ENCODE measurements at regions not wholly inside any gene's neighbourhood (a gene's known extent, or its start where the extent isn't known, plus 50 kb on each side); places are given as distances from the start of the nearest gene placed in this dataset.

DNA sequence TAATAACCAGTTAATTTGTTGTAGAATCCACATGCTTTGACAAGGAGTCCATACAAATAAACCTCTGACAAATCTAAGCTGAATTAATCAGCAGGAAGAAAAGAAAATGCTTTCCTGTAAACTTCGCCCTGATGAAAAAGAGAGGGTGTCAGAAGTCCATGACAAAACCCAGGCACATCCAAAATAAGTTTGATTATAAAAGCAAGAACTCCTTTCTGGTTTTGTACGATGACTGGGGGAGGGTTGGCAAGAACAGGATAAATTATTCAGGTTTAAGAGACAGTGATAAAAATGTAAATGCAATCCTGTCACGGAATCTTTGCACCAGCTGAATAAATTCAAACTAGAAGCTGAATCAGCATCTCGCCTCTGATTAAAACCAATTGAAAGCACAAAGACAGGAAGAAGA lies 469.2 kb upstream of the TNP1 start:
- DNase-seq (no peak), ATAC-seq (no peak)

GRCh38 chr2:217328622-217328978 lies 468.7 kb upstream of the TNP1 start:
- Mint-ChIP-seq H3K9me3 (peaks cover 12 to 22% of the 10 kb centered on the region in 2 donors), H3K27me3 (no peaks in the 10 kb centered on the region), H3K4me1 (no peaks in the 10 kb centered on the region), H3K4me3 (no peak overlapping the region), H3K27ac (no peak overlapping the region)
- ATAC-seq (no peak), DNase-seq (no peak)

More for the DNA sequence above, 469.2 kb upstream of the TNP1 start:
- Mint-ChIP-seq H3K27ac (no peak overlapping the region), H3K4me3 (no peak overlapping the region), H3K27me3 (no peaks in the 10 kb centered on the region), H3K9me3 (peaks cover 9 to 18% of the 10 kb centered on the region in 2 donors), H3K4me1 (no peaks in the 10 kb centered on the region)

DNA sequence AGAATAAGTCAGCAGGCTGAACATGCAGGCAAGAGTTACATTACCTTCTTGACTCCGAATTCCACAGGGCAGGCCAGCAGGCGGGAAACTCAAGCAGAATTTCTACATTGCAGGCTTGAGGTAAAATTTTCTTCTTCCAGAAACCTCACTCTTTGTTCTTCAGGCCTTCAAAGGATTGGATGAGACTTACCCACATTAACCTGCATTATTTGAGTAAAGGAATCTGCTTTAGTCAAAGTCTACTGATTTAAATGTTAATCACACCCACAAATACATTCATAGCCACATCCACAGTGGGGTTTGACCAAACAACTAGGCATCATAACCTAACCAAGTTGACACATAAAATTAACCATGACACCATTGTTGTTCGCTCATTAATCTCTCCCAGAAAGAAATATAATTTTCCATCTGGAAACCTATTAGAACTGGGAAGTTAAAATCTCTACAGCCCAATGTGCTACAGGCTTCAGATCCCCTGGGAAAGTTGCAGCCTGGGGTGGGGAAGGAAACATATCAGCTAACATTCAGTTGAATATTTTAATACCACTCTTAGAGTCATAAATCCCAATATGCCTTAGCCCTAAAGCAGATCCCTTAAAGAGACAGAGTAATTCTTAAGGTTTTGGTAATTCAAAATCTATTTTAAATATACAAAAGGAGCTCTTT lies 468.2 kb upstream of the TNP1 start:
- Mint-ChIP-seq H3K27me3 (no peaks in the 10 kb centered on the region), H3K4me1 (no peaks in the 10 kb centered on the region), H3K4me3 (no peak overlapping the region), H3K9me3 (peaks cover 12 to 23% of the 10 kb centered on the region in 2 donors), H3K27ac (no peak overlapping the region)
- DNase-seq, result no peak
- ATAC-seq, result no peak

DNA sequence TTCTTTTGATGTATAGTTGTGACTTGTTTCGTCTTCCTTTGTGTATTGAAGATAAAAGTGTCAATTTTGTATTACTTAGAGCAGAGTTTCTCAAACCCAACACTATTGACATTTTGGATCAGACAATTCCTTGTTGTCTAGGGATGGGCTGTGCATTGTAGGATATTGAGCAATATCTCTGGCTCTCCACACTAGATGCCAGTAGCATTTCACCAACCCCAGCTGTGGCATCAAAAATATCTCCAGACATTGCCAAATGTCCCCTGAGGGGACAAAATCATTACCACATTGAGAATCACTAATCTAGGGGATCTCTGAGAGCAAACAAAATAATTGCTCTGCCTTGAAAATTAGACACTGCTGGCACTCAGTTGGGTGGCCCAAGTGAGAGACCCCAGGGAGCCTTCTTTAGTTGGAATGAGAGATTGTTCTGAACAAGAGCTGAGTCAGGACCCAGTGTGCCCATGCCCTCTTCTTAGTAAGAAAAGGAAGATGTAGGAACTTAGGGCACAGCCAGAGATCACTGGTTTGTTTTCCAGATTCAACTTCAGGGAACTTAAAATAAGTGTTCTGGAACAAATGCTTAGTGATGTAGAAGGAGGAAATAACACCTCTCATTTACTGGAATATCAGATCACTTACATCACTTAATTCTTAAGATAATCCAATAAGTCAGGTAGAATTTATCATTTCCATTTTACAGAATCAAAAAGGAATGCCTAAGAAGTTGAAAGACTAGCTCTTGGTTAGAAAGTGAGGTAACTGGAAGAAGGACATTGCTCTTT lies 466.6 kb upstream of the TNP1 start:
- Mint-ChIP-seq H3K4me3 (no peak overlapping the region), H3K9me3 (peaks cover 12 to 23% of the 10 kb centered on the region in 2 donors), H3K27ac (no peak overlapping the region), H3K4me1 (no peaks in the 10 kb centered on the region), H3K27me3 (no peaks in the 10 kb centered on the region)
- no peak for ATAC-seq
- DNase-seq, result no peak

GRCh38 chr2:217325816-217326215 lies 466.0 kb upstream of the TNP1 start:
- no peak for DNase-seq

DNA sequence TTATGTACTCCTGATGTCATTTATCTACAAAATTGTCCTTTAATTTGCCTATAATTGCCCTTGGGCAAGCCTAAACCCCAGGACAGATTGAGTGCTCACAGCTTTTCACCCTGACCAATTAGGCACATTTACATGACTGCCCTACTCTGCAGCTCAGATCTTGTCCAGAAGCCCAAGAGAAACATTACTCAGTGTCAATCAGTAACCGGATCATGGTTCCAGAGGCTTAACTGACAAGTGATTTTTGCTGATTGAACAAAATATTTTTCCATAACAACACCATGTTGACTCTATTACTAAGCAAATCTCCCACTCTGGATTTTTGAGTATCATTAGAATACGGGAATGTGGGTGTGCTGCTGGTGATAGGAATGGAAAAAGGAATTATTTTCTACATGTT lies 465.4 kb upstream of the TNP1 start:
- no peak overlapping the region for H3K27ac Mint-ChIP-seq
- no peaks in the 10 kb centered on the region for H3K27me3 Mint-ChIP-seq
- DNase-seq, result no peak
- no peaks in the 10 kb centered on the region for H3K4me1 Mint-ChIP-seq
- H3K9me3 Mint-ChIP-seq, result peaks cover 12 to 23% of the 10 kb centered on the region in 2 donors
- no peak for ATAC-seq
- H3K4me3 Mint-ChIP-seq, result no peak overlapping the region

More at GRCh38 chr2:217325816-217326215, 466.0 kb upstream of the TNP1 start:
- H3K4me1 Mint-ChIP-seq, result no peaks in the 10 kb centered on the region
- no peak for ATAC-seq
- H3K4me3 Mint-ChIP-seq, result no peak overlapping the region
- H3K27ac Mint-ChIP-seq, result no peak overlapping the region
- peaks cover 12 to 23% of the 10 kb centered on the region in 2 donors for H3K9me3 Mint-ChIP-seq
- no peaks in the 10 kb centered on the region for H3K27me3 Mint-ChIP-seq

DNA sequence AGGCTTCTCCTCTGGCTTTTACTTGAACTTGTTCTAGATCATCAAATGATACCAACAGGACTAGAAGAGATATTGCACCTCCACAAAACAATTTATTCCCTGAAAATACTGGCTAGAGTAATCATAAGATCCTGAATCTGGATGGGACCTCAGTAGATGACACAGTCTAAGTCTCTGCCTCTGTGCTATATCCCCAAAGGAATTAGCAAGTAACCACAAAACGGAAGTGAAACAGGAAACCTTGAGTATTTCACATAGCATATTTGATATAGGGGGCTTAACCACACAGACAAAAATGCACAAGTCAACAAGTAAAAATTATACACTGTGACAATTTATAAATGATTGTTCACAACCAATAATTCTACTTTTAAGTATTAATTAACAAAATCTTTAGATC lies 456.9 kb upstream of the TNP1 start:
- ATAC-seq (no peak), DNase-seq (no peak)
- H3K4me1 Mint-ChIP-seq, result peaks cover 10% of the 10 kb centered on the region
- no peaks in the 10 kb centered on the region for H3K27me3 Mint-ChIP-seq
- no peak overlapping the region for H3K4me3 Mint-ChIP-seq
- no peak overlapping the region for H3K27ac Mint-ChIP-seq
- no peaks in the 10 kb centered on the region for H3K9me3 Mint-ChIP-seq

- Mint-ChIP-seq H3K4me1 (peaks cover 10% of the 10 kb centered on the region), H3K9me3 (peaks cover 0 to 6% of the 10 kb centered on the region in 2 donors), H3K27me3 (no peaks in the 10 kb centered on the region), H3K27ac (no peak overlapping the region), H3K4me3 (no peak overlapping the region)
- no peak for DNase-seq
- no peak for ATAC-seq
Measured at GRCh38 chr2:217314021-217314460, 454.2 kb upstream of the TNP1 start.

DNA sequence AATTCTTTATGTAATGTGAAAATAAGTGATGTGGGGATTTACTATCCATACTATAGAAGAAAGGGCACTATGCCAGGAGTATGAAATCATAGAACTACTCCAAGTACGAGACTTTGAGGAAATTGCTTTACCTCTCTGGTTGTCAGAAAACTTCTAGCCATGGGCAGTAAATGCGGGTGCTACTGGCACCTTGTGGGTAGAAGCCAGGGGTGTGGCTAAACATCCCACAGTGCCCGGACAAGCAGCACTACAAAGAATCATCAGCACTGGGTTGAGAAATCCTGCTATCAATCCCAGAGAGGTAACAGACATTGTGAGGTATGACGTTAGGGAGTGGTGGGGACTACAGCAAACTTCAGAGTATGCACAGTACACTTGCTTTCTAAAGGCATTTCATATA lies 453.5 kb upstream of the TNP1 start:
- DNase-seq, result no peak
- Mint-ChIP-seq H3K27me3 (no peaks in the 10 kb centered on the region), H3K4me3 (no peak overlapping the region), H3K27ac (no peak overlapping the region), H3K9me3 (peaks cover 0 to 6% of the 10 kb centered on the region in 2 donors), H3K4me1 (peaks cover 10% of the 10 kb centered on the region)
- no peak for ATAC-seq

DNA sequence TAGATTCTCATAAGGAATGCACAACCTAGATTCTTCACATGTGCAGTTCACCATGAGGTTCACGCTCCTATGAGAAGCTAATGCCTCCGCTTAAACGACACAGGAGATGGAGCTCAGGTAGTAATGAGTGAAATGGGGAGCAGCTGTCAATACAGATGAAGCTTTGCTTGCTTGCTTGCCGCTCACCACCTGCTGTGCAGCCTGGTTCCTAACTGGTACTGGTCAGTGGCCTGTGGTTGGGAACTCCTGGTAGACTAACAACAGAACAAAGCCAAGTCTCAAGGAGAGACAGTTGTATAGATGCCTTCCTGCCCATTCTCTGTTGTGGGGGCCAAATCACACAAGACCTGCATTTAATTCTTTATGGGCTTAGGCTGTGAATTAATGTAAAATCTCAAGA lies 449.2 kb upstream of the TNP1 start:
- no peaks in the 10 kb centered on the region for H3K27me3 Mint-ChIP-seq
- DNase-seq (no peak), ATAC-seq (no peak)
- no peak overlapping the region for H3K4me3 Mint-ChIP-seq
- no peak overlapping the region for H3K27ac Mint-ChIP-seq
- H3K9me3 Mint-ChIP-seq, result peaks cover 0 to 6% of the 10 kb centered on the region in 2 donors
- no peaks in the 10 kb centered on the region for H3K4me1 Mint-ChIP-seq

DNA sequence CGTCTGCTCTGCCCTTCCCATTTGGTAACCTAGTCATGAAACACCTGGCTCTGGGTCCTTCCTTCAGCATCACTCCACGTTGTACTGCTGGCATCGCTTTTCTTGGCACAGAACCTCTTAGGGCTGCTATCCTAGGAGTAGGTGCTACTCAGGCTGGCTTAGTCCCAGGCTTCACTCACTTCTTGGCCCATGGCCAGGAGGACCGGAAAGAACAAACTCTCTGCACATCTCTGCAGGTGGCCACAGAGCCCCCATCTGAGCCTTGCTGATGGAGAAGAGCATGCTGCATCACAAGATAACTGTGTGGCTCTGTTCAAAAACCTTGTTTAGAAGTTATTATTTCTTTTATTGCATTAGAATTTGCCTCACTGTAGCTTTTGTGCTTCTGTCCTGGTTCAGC lies 447.2 kb upstream of the TNP1 start:
- Mint-ChIP-seq H3K27me3 (no peaks in the 10 kb centered on the region), H3K4me1 (no peaks in the 10 kb centered on the region), H3K9me3 (peaks cover 0 to 6% of the 10 kb centered on the region in 2 donors), H3K27ac (no peak overlapping the region), H3K4me3 (no peak overlapping the region)
- ATAC-seq, result no peak
- no peak for DNase-seq

DNA sequence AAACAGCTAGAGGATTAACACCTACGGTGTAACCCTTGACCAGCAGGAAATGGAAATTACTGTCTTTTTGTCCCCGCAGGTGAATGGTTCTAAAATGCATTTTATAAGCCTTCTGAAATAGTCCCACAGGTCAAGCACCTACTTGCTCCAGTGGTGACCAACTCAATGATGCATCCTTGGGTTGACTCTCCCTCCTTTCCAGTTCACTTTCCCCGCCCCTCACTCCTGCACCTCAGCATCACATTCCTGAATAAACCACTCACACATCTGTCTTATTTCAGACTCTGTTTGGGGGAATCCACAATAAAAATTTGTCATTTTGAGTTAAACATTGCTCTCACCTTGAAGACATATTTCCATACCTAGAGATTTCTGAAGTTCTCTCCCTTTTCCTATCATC lies 446.0 kb upstream of the TNP1 start:
- DNase-seq (no peak), ATAC-seq (no peak)
- H3K27me3 Mint-ChIP-seq, result no peaks in the 10 kb centered on the region
- H3K9me3 Mint-ChIP-seq, result peaks cover 0 to 6% of the 10 kb centered on the region in 2 donors
- H3K4me3 Mint-ChIP-seq, result no peak overlapping the region
- H3K27ac Mint-ChIP-seq, result no peak overlapping the region
- no peaks in the 10 kb centered on the region for H3K4me1 Mint-ChIP-seq

GRCh38 chr2:217304582-217304981 lies 444.7 kb upstream of the TNP1 start:
- ATAC-seq (no peak), DNase-seq (no peak)
- Mint-ChIP-seq H3K27ac (no peak overlapping the region), H3K27me3 (no peaks in the 10 kb centered on the region), H3K9me3 (peaks cover 0 to 1% of the 10 kb centered on the region in 2 donors), H3K4me3 (no peak overlapping the region), H3K4me1 (no peaks in the 10 kb centered on the region)

DNA sequence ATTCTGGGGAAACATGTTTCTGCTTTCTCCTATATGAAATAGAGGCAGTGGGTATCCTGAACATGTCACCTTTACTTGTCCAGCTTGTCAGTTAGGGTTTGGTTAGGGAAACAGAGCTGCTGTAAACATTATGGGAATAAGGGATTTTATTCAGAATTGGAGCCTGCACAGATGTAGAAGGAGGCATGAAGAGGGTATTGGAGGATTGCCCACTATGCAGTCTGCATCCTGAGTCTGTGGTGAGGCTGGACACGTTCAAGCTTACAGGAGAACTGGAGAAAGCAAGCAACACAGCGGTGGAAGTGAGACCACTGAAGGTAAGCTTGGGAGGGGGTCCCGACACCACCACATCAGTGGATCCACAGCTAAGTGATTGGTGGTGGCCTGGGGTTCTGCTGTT lies 443.0 kb upstream of the TNP1 start:
- peak overlapping the region in 1 of 2 donors; percentile 20 for H3K27ac Mint-ChIP-seq
- DNase-seq (no peak), ATAC-seq (no peak)
- no peaks in the 10 kb centered on the region for H3K27me3 Mint-ChIP-seq
- no peak overlapping the region for H3K4me3 Mint-ChIP-seq
- no peaks in the 10 kb centered on the region for H3K4me1 Mint-ChIP-seq
- H3K9me3 Mint-ChIP-seq, result no peaks in the 10 kb centered on the region

- no peak for ATAC-seq
- Mint-ChIP-seq H3K27ac (no peak overlapping the region), H3K4me3 (no peak overlapping the region), H3K9me3 (peaks cover 6 to 9% of the 10 kb centered on the region in 2 donors), H3K4me1 (no peaks in the 10 kb centered on the region), H3K27me3 (no peaks in the 10 kb centered on the region)
- DNase-seq, result no peak
Measured at GRCh38 chr2:217301142-217301925, 441.5 kb upstream of the TNP1 start.

DNA sequence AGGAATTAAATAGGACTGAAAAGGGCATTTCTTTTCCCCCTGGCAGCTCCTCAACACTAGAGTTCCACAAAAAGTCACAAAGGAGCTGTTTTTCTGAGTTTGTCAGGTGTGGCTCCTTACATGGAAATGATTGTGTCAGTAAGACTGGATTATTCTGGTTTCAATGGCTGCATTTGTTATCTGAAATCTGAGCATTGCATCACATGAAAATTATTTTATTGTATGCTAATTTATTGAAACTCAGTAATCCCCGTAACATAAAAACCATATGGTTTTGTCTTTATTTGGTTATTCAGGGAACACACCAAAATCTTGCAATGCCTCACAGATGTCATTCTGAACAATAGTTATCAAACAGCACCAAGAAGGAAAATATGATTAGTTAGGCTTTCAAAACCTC lies 439.7 kb upstream of the TNP1 start:
- H3K9me3 Mint-ChIP-seq, result peaks cover 6 to 9% of the 10 kb centered on the region in 2 donors
- ATAC-seq, result no peak
- no peaks in the 10 kb centered on the region for H3K27me3 Mint-ChIP-seq
- no peaks in the 10 kb centered on the region for H3K4me1 Mint-ChIP-seq
- H3K27ac Mint-ChIP-seq, result no peak overlapping the region
- H3K4me3 Mint-ChIP-seq, result no peak overlapping the region
- DNase-seq, result no peak

Measured in stimulated activated naive CD8-positive, alpha-beta T cell treated with anti-CD3 and anti-CD28 coated beads, Interleukin-15, amount 100 ng/mL, for 72 hours (primary cell).